Motor neuron (in vitro differentiated cells): ENCODE measurements at regions not wholly inside any gene's neighbourhood (a gene's known extent, or its start where the extent isn't known, plus 50 kb on each side); places are given as distances from the start of the nearest gene placed in this dataset.
"Not testable (repeated sequence)": the region's sequence is repeated elsewhere in the genome, so short reads cannot be mapped to it uniquely, and the experiment has no call there.

Experiments used
- ATAC-seq, 8 experiments: fragments of 200-7000 bp; cut with Tn5 transposase; replicated peaks in 6 of 8; 2 replicates each; pipeline ENCODE4 v1.8.0; 2021; ENCODE audit warnings: mild to moderate bottlenecking in 8 of 8, moderate library complexity in 8 of 8
- H3K27ac ChIP-seq, 2 donors: fragments of 250-450 bp; sonication (Bioruptor Pico); 2 replicates each; pipeline ENCODE4 v1.9.0; 2021; ENCODE audit warnings: antibody characterized with exemption in 2 of 2, mild to moderate bottlenecking in 2 of 2, moderate library complexity in 1 of 2
- H3K4me1 ChIP-seq, 2 donors: fragments of 250-450 bp; sonication (Bioruptor Pico); replicated peaks in 1 of 2; 2 replicates each; pipeline ENCODE4 v1.6.1; 2021; ENCODE audit warnings: antibody characterized with exemption in 2 of 2, mild to moderate bottlenecking in 2 of 2, moderate library complexity in 1 of 2
- H3K4me3 ChIP-seq, 5 donors: fragments of 250-450 bp; sonication (Bioruptor Pico); 2 replicates each; pipeline ENCODE4 v1.9.0; 2021; ENCODE audit warnings: antibody characterized with exemption in 5 of 5, mild to moderate bottlenecking in 5 of 5, moderate library complexity in 4 of 5
- WGBS, 10 experiments: fragments of 450-650 bp; shearing (Covaris generic); methylation state at CpG; one replicate each; pipeline ENCODE4 v1.0.0; 2022; 5-methylcytosine and 5-hydroxymethylcytosine counted together
- in situ Hi-C, 9 experiments: fragments of 400-800 bp; cut with MboI; loops; one replicate each; pipeline ENCODE4 v1.15.0; 2021; ENCODE audit warnings: low sequenced_read_pairs in 9 of 9, low pct_unique_long_range_greater_than_20kb in 2 of 9; ENCODE audit not compliant: unreplicated experiment in 9 of 9

DNA sequence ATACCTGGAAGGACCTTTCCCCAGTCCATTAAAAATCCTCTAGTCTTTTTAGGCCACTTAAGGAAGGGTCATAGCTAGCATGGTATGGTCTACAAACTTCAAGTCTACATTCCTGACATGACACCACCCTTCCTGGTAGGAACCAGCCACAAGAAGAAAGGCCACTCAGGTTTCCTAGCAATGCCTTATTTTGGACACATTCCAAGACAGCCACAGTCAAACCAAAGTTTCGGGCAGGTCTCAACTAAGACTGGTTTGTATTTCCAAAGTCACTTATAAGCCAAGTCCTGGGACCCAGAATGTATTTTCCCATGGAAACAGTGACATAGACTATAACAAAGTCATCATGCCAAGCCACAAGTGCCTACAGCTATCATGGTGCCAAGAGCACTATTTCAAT is 50.6 kb upstream of the SLC44A3 start:
- WGBS, 10 experiments, result 0 to 60% (median 0%) methylated on average over 1 of the region's 1 CpG; no CpG with 5 or more reads in 3 of the 10 experiments
- no peak for ATAC-seq
- in situ Hi-C loops, result no loop called here
- peaks cover 0 to 6% of the 10 kb centered on the region in 2 donors for H3K4me1 ChIP-seq
- no peak overlapping the region for H3K27ac ChIP-seq
- no peak overlapping the region for H3K4me3 ChIP-seq

DNA sequence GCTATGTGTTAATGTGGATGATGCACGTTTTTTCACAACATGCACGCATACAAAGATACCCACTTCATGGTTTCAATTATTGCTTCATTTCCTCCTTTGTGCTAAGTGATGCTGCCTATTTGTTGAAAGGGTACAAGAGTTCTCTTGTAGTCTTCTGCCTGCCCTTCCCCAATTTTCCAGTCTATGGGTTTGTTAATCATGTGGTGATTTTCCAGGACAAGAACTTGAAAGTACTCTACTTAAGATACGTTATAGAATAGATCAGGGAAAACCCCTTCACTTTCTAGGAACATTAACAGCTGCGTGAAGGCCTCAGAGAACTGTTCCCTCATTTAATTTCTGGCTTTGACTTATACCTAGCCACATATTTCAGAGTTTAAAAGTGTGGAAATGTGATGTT is 52.1 kb upstream of the SLC44A3 start:
- no peak overlapping the region for H3K4me3 ChIP-seq
- in situ Hi-C loops, result no loop called here
- no peaks in the 10 kb centered on the region for H3K4me1 ChIP-seq
- no peak overlapping the region for H3K27ac ChIP-seq
- 29 to 92% (median 80%) methylated on average over 2 to 4 of the region's 4 CpGs; no CpG with 5 or more reads in 1 of the 10 experiments for WGBS, 10 experiments
- ATAC-seq, result no peak

DNA sequence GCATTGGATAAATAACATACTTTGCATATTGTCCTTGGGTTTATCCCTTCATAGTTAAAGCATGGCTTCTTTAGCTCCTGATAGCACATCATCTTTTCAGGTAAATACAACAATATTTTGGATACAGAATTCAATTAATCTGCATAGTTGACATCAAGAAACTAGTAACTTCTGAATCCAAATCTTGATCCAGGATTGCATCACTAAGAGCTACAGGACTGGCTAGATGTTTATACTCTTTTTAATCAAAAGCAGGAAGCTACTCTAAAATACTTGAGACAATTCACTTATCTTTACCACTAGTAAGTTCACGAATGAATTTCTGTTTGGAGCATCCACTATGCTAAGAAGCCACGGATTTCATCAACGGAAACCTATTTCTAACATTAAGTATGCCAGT is 54.2 kb upstream of the SLC44A3 start:
- ATAC-seq, result no peak
- Histone ChIP-seq H3K4me1 (no peaks in the 10 kb centered on the region), H3K4me3 (no peak overlapping the region), H3K27ac (no peak overlapping the region)
- in situ Hi-C loops, result no loop called here
- 60 to 100% (median 88%) methylated on average over 1 to 3 of the region's 3 CpGs for WGBS, 10 experiments

DNA sequence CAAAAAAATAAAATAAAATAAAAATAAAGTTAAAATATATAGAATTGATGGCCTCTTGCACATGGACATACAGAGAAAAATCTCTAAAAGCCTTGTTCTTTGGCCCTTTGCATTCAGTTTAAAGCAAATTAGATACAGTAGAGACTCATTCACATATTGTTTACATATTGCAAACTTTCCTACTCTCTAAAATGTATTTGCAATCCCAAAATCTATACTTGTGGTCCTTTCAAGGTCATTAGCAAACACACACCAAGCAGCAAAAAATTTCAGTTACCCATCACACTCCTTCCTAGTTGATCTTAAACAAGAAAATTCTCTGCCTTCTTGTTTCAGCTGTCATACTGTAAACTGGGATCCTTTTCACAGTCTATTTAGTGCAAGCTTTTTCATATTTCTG is 61.0 kb upstream of the SLC44A3 start:
- Histone ChIP-seq H3K27ac (no peak overlapping the region), H3K4me3 (no peak overlapping the region), H3K4me1 (no peaks in the 10 kb centered on the region)
- no peak for ATAC-seq
- in situ Hi-C loops, result no loop called here

DNA sequence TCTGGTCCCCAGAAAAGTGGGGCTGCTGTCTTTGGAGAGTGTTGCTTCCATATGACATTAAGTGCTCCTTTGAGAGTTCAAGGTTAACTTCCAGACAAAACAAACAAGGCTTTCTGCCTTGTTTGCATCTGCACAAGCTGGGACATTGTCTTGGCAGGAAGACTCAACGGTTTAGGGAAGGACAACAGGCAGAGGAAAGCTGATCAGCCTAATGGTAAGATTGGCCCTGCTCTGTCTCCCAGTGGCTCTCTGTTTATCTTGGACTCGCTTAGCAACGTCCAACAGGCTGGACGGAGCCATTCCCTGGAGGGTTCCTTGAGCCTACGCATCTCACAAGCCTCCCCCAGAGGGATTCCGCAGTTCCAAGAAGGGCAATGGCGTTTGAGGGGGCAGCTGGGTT is 62.2 kb upstream of the SLC44A3 start:
- Histone ChIP-seq H3K4me3 (no peak overlapping the region), H3K27ac (no peak overlapping the region), H3K4me1 (no peaks in the 10 kb centered on the region)
- 40 to 100% (median 67%) methylated on average over 1 to 7 of the region's 7 CpGs; no CpG with 5 or more reads in 2 of the 10 experiments for WGBS, 10 experiments
- in situ Hi-C loops, result no loop called here
- no peak for ATAC-seq

DNA sequence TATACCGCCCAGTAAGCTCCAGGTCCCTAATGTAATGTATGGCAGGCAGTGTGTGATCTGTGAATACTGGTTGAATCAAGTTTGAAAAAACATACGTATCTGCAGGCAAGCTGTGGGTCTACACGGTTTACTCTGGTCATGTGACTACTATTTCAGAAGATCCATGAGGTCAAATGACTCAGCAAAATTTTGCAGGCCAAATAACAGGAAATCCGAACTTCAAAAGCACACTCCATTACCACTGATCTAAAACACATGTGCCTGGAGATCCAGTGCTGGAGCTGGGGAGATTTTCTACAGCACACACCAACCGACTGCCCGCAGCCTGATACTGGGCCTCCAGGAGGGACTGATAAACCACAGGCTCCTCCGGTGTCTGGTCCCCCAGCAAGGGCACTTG is 64.5 kb upstream of the SLC44A3 start:
- WGBS, 10 experiments, result 0 to 100% (median 79%) methylated on average over 1 to 7 of the region's 7 CpGs
- peak in 3 of 8 experiments; percentile 80 to 94 (median 94) for ATAC-seq
- Histone ChIP-seq H3K4me3 (no peak overlapping the region), H3K4me1 (no peaks in the 10 kb centered on the region), H3K27ac (no peak overlapping the region)
- in situ Hi-C loops, result no loop called here

DNA sequence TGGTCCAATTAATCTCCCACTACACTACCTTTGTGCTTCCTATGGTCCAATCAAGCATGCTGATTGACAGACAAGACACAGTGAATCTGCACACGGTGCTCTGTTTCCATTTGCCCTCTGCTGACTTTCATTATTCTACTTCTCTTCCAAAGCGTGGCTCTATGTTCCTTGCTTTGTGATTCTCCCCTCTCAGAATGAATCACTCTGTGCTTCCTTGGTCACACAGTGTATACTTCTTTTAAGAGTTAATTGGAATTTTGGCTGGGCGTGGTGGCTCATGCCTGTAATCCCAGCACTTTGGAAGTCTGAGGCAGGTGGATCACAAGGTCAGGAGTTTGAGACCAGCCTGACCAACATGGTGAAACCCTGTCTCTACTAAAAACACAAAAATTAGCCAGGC is 65.1 kb upstream of the SLC44A3 start:
- not testable (repeated sequence) for H3K27ac ChIP-seq

DNA sequence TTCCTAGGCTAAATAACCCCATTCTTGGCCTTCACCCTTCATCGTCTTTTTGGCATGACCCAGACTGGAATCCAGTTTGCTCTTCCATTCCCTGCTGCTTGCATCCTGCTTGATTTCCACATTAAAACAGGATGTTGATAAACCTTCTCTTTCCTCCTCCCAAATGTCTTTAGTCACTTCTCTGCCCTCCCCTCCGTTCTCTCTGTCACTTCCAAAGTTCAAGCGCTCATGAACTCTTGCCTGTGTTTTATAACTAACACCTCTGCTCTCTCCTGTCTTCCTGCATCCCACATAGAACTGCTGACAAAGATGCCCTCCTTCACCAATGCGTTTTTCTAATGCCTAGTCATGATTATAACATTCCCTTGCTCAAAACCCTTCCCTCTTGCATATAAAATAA is 65.6 kb upstream of the SLC44A3 start:
- Histone ChIP-seq H3K27ac (no peak overlapping the region), H3K4me3 (no peak overlapping the region), H3K4me1 (no peaks in the 10 kb centered on the region)
- in situ Hi-C loops, result no loop called here
- no peak for ATAC-seq
- 51 to 84% (median 74%) methylated on average over 2 to 4 of the region's 4 CpGs for WGBS, 10 experiments

More for the DNA sequence above, 65.1 kb upstream of the SLC44A3 start:
- H3K4me1 ChIP-seq, in situ Hi-C loops, H3K4me3 ChIP-seq, ATAC-seq: not testable (repeated sequence)
- WGBS, 10 experiments, result 38 to 100% (median 78%) methylated on average over 1 to 3 of the region's 3 CpGs; no CpG with 5 or more reads in 1 of the 10 experiments

DNA sequence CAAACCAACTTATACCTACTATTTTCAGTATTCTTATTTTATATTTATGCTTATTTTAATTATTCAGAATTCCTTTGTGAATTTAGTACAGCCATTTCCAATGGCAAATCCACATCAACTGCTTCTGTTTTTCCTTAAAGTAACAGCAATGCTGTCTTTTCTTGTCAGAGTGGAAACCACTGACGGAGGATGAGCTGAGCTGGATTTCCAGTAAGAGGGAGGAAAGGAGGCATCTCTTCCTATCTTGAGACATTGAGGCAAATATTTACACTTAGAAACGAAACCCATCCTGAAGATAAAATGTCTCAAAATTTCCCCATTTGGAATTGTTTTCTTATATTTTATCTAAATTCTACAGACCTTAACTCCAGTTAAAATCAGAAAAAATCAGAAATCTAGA is 66.1 kb upstream of the SLC44A3 start:
- Histone ChIP-seq H3K27ac (no peak overlapping the region), H3K4me1 (no peaks in the 10 kb centered on the region), H3K4me3 (no peak overlapping the region)
- ATAC-seq, result no peak
- in situ Hi-C loops, result no loop called here
- 75 to 100% (median 94%) methylated on average over 1 to 2 of the region's 2 CpGs for WGBS, 10 experiments

DNA sequence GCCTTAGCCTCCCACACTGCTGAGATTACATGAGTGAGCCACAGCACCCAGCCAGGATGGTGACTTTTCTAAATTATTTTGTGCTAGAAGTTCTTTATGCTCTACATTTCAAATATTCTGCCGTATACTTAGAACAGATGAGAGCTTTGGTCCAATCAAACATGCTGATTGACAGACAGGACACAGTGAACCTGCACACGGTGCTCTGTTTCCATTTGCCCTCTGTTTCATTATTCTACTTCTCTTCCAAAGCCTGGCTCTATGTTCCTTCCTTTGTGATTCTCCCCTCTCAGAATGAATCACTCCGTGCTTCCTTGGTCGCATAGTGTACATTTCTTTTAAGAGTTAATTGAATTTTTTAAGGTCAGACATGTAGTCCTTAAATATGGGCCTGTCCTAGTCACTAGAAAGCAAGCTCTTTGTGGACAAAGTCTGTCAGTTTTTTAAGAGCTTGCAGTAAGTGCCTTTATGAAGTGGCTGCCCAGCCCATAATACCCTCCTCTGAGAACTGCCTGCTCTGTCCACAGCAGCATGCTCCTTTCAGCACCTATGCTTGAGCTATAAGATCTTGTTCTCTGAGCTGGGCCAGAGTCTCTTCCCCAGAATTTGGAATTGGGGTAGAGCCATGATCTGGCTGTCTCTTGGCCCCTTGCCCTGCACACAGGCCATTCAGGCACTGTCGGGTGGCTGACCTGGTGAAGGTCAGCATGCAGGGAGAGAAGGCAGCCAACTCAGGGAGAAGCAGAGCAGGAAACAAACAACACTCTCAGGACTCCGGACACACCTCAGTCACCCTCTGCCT is 66.8 kb upstream of the SLC44A3 start:
- 40 to 90% (median 56%) methylated on average over 1 to 6 of the region's 6 CpGs for WGBS, 10 experiments
- H3K4me1 ChIP-seq, result no peaks in the 10 kb centered on the region
- H3K4me3 ChIP-seq, result no peak overlapping the region
- in situ Hi-C loops, result no loop called here
- no peak overlapping the region for H3K27ac ChIP-seq
- no peak for ATAC-seq

DNA sequence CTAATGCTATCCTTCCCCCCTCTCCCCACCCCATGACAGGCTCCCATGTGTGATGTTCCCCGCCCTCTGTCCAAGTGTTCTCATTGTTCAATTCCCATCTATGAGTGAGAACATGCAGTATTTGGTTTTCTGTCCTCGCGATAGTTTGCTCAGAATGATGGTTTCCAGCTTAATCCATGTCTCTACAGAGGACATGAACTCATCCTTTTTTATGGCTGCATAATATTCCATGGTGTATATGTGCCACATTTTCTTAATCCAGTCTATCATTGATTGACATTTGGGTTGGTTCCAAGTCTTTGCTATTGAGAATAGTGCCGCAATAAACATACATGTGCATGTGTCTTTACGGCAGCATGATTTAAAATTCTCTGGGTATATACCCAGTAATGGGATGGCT is 68.7 kb upstream of the SLC44A3 start:
- ATAC-seq, H3K27ac ChIP-seq, H3K4me1 ChIP-seq, H3K4me3 ChIP-seq, in situ Hi-C loops: not testable (repeated sequence)
- WGBS, 10 experiments, result 0 to 100% (median 86%) methylated on average over 1 to 5 of the region's 5 CpGs; no CpG with 5 or more reads in 3 of the 10 experiments

DNA sequence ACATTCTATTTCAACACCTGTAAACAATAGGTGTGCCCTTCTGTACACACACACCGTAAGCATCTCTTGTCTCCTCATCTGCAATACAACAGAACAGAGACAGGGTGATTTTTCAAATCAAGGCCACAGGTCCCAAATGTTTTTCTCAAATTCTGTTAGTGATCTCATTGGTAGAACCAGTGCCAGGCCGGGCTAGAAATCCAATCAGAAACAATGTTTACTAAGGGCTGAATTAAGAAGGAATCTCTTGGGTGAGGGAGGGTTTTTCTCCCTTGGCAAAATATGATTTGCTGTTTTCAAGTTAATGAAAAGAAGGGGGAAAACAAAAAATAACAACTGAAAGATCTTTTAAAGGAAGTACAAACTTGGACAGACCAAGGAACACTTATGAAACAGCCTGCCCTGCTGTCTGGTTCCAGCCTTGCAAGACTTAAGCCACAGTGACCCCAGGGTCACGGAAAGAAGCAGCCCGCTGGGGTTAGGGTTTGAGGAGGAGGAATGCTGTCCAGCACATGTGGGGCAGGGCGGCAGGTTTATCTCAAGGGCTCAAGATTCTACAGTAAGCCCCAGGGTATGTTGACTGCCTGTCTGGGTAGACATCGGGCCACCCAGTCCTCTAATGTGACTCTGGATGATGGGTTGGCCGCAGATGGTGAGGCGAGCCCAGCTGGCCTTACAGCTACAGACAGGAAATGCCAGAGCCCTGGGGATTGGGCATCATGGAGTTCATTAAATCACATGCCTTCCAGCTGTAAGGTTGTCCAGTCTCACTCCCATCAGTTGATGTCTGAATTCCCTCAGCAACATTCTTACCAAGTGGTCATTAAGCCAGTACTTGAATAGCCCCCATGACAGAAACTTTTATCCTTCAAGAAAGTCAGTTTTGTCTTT is 73.3 kb upstream of the SLC44A3 start:
- Histone ChIP-seq H3K27ac (no peak overlapping the region), H3K4me3 (no peak overlapping the region), H3K4me1 (no peaks in the 10 kb centered on the region)
- ATAC-seq, result peak in 1 of 8 experiments; percentile 32
- in situ Hi-C loops, result no loop called here
- 51 to 100% (median 71%) methylated on average over 1 to 8 of the region's 8 CpGs for WGBS, 10 experiments

DNA sequence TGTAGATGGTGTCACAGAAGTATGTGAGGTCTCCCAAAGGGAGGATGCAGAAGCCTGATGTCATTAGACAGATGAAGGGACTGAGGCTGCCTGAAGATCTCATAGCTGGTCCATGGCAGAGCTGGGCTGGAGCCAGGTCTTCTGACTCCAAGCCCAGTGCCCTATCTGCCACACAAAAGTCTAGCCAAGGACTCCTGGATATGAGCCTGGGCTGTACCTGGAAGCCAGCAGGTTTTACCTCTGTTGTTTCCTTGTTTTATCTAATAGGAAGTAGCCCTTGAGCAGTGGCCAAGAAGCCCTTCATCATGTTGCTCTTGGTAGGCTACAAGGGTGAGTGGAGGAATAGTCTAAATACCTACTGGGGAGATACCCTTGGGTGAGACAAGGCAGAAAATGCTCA is 74.4 kb upstream of the SLC44A3 start:
- Histone ChIP-seq H3K27ac (no peak overlapping the region), H3K4me1 (no peaks in the 10 kb centered on the region), H3K4me3 (no peak overlapping the region)
- no peak for ATAC-seq
- in situ Hi-C loops, result no loop called here
